Endothelial cell of umbilical vein (primary cell): ENCODE measurements at regions not wholly inside any gene's neighbourhood (a gene's known extent, or its start where the extent isn't known, plus 50 kb on each side); places are given as distances from the start of the nearest gene placed in this dataset.

Source experiments
- BruUV-seq: library from RNA; stranded (reverse); fragments of 400-500 nt; replicated peaks from 2 replicates; lab custom pipeline; 2021; lab: Mats Ljungman, UMichigan
- CTCF ChIA-PET: fragments of 300-600, 350-600 bp; sonication (Branson Sonifier 250); formaldehyde crosslinking; loops from one replicate; lab custom pipeline; 2021; ENCODE audit warnings: antibody characterized with exemption, inconsistent platforms; lab: Charles Lee
- POLR2A ChIA-PET: fragments of 300-600, 350-600 bp; sonication (Branson Sonifier 250); formaldehyde crosslinking; loops from one replicate; lab custom pipeline; 2021; ENCODE audit warnings: antibody characterized with exemption, inconsistent platforms; lab: Charles Lee
- DNase-seq: peaks from one replicate; pipeline ENCODE4 v3.0.0-alpha.2; 2011; ENCODE audit warnings: low read depth, low spot score
- FAIRE-seq: peaks from 2 replicates; lab custom pipeline; 2011; peaks lifted over from hg19 to GRCh38; lab: Jason Lieb, UNC
- H2AFZ ChIP-seq: 2 replicates; pipeline ENCODE4 v1.6.0; 2012; ENCODE audit warnings: low read depth, low read length, control low read depth, inconsistent platforms
- H3K27ac ChIP-seq: 2 replicates; pipeline ENCODE4 v1.5.1; 2011; ENCODE audit warnings: low read depth, mild to moderate bottlenecking, control low read depth, low read length, moderate library complexity; ENCODE audit not compliant: insufficient read depth
- H3K27me3 ChIP-seq, 2 experiments: 2 replicates each; pipeline versions ENCODE4 v1.6.0 to v1.6.1; 2011; ENCODE audit warnings: low read length in 2 of 2, mixed read lengths in 1 of 2; ENCODE audit not compliant: control insufficient read depth in 2 of 2, insufficient read depth in 2 of 2
- H3K36me3 ChIP-seq, 2 experiments: 2 replicates in 1 of 2; 3 replicates in 1 of 2; pipeline ENCODE4 v1.5.1; 2011; ENCODE audit warnings: low read length in 2 of 2, mild to moderate bottlenecking in 1 of 2, moderate library complexity in 1 of 2; ENCODE audit not compliant: control insufficient read depth in 2 of 2, insufficient read depth in 2 of 2; ENCODE audit errors: extremely low read depth in 1 of 2
- H3K4me1 ChIP-seq: 3 replicates; pipeline ENCODE4 v1.5.1; 2011; ENCODE audit warnings: mild to moderate bottlenecking, low read length; ENCODE audit not compliant: control insufficient read depth, insufficient read depth; ENCODE audit errors: extremely low read depth
- H3K4me2 ChIP-seq: 2 replicates; pipeline ENCODE4 v1.6.1; 2011; ENCODE audit warnings: low read length, control low read depth, mixed read lengths; ENCODE audit not compliant: insufficient read depth
- H3K4me3 ChIP-seq, 3 experiments: fragments of 200-600 bp in 1 of 3; sonication (generic), shearing (Covaris generic) in 1 of 3; replicated peaks in 1 of 3; 2 replicates each; pipeline ENCODE4 v1.5.1; 2011 to 2016; ENCODE audit warnings: control low read depth in 3 of 3, low read length in 3 of 3, mild to moderate bottlenecking in 2 of 3, inconsistent platforms in 1 of 3, low read depth in 1 of 3, moderate library complexity in 1 of 3; ENCODE audit not compliant: insufficient read depth in 1 of 3
- H3K79me2 ChIP-seq: 2 replicates; pipeline ENCODE4 v1.6.0; 2012; ENCODE audit warnings: low read length, inconsistent platforms; ENCODE audit not compliant: control insufficient read depth, insufficient read depth
- H3K9ac ChIP-seq: replicated peaks from 2 replicates; pipeline ENCODE3; 2011; ENCODE audit warnings: low read length, control low read depth; ENCODE audit not compliant: insufficient read depth; ENCODE audit errors: extremely low read depth
- H3K9me1 ChIP-seq: replicated peaks from 3 replicates; pipeline ENCODE4 v1.6.0; 2011; ENCODE audit warnings: mild to moderate bottlenecking, low read length; ENCODE audit not compliant: control insufficient read depth, insufficient read depth; ENCODE audit errors: extremely low read depth
- H3K9me3 ChIP-seq: replicated peaks from 2 replicates; pipeline ENCODE4 v1.5.1; 2012; ENCODE audit warnings: low read length, inconsistent platforms; ENCODE audit not compliant: control insufficient read depth, insufficient read depth
- H4K20me1 ChIP-seq: replicated peaks from 2 replicates; pipeline ENCODE3; 2011; ENCODE audit warnings: mild to moderate bottlenecking, low read length; ENCODE audit not compliant: control insufficient read depth, insufficient read depth; ENCODE audit errors: extremely low read depth
- EZH2 ChIP-seq: IDR thresholded peaks from 2 replicates; pipeline ENCODE4 v1.6.1; 2012; ENCODE audit warnings: borderline replicate concordance, low read depth, mild to moderate bottlenecking, moderate library complexity, low read length, inconsistent platforms; ENCODE audit not compliant: severe bottlenecking
- FOS ChIP-seq: IDR thresholded peaks from 2 replicates; pipeline ENCODE4 v1.6.1; 2011; ENCODE audit warnings: mild to moderate bottlenecking, low read length, moderate library complexity, borderline replicate concordance; ENCODE audit not compliant: insufficient read depth
- GATA2 ChIP-seq: IDR thresholded peaks from 2 replicates; pipeline ENCODE4 v1.7.0; 2011; ENCODE audit warnings: low read depth, mild to moderate bottlenecking, moderate library complexity, mixed read lengths, low read length; ENCODE audit not compliant: insufficient read length, insufficient read depth
- JUN ChIP-seq: IDR thresholded peaks from 2 replicates; pipeline ENCODE4 v1.6.1; 2011; ENCODE audit warnings: borderline replicate concordance, low read depth; ENCODE audit not compliant: insufficient read length, insufficient read depth
- MYC ChIP-seq: IDR thresholded peaks from one replicate; pipeline ENCODE4 v1.6.1; 2011; ENCODE audit warnings: mild to moderate bottlenecking, low read depth, low read length
- POLR2A ChIP-seq: IDR thresholded peaks from 2 replicates; pipeline ENCODE4 v1.6.1; 2012; ENCODE audit warnings: low read depth, mild to moderate bottlenecking, control low read depth, low read length
- POLR2AphosphoS5 ChIP-seq: IDR thresholded peaks from 2 replicates; pipeline ENCODE4 v1.6.1; 2012; ENCODE audit warnings: low read depth, mild to moderate bottlenecking, control low read depth, low read length, moderate library complexity; ENCODE audit not compliant: insufficient read depth
- dilution Hi-C: fragments of 300-500 bp; cut with MboI; formaldehyde crosslinking; loops from one replicate; pipeline ENCODE4 v1.15.0; 2019; ENCODE audit warnings: low sequenced_read_pairs; ENCODE audit not compliant: extremely low pct_ligation_motif_present
- intact Hi-C: fragments of 100-400 bp; cut with micrococcal nuclease; formaldehyde crosslinking; loops from one replicate; pipeline ENCODE4 v1.10.0; 2022
- TF ChIP-seq, protein P1 (sequence below), 2 donors: IDR thresholded peaks; 1 replicate in 1 of 2; 2 replicates in 1 of 2; pipeline ENCODE4 v1.5.1; 2011; ENCODE audit warnings: low read length in 2 of 2, mild to moderate bottlenecking in 2 of 2, moderate library complexity in 2 of 2, control low read depth in 1 of 2, inconsistent platforms in 1 of 2, low read depth in 1 of 2; ENCODE audit not compliant: insufficient read depth in 1 of 2; ENCODE audit errors: extremely low read depth in 1 of 2
- TF ChIP-seq, protein P2 (sequence below): IDR thresholded peaks from 2 replicates; pipeline ENCODE4 v1.6.1; 2011; ENCODE audit not compliant: insufficient read depth, insufficient read length

DNA sequence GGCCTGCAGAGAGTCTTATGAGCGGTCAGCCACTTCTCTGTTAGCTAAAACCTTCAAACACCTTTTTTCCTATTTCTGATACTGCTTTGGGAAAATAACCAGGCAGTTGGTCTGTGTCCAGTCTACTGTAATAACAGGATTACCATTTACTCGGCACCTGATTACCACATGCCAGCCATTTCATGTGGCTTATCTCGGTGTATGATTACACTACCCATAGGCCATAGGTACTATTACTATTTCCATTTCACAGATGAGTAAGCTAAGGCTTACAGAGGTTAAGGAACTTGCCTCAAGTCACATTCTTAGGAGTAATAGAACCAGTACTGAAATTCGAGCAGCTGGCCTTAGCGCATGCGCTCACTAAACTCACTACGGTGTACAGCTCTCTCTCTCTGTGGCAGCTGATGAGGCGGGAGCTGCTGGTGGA lies 147.2 kb upstream of the L3MBTL4 start:
- CTCF ChIA-PET: interaction anchor here (1.5 kb wide), 1 partner anchor 19 kb away, joined by 3 read pairs; no protein-coding TSS in a partner anchor
- Histone ChIP-seq H3K27me3 (peaks cover 2 to 4% of the 10 kb centered on the region in 2 experiments), H3K9me3 (no peaks in the 10 kb centered on the region), H3K9me1 (no peaks in the 10 kb centered on the region), H3K36me3 (no peaks in the 10 kb centered on the region), H2AFZ (no peak overlapping the region), H3K4me2 (no peak overlapping the region), H3K9ac (no peak overlapping the region), H4K20me1 (no peaks in the 10 kb centered on the region), H3K4me3 (no peak overlapping the region), H3K4me1 (no peaks in the 10 kb centered on the region), H3K27ac (no peak overlapping the region), H3K79me2 (no peaks in the 10 kb centered on the region)
- no TSS peak for BruUV-seq
- TF ChIP-seq GATA2 (no peak), JUN (no peak), POLR2A (no peak), FOS (no peak), EZH2 (no peak), POLR2AphosphoS5 (no peak), MYC (no peak)
- TF ChIP-seq, protein P1, sequence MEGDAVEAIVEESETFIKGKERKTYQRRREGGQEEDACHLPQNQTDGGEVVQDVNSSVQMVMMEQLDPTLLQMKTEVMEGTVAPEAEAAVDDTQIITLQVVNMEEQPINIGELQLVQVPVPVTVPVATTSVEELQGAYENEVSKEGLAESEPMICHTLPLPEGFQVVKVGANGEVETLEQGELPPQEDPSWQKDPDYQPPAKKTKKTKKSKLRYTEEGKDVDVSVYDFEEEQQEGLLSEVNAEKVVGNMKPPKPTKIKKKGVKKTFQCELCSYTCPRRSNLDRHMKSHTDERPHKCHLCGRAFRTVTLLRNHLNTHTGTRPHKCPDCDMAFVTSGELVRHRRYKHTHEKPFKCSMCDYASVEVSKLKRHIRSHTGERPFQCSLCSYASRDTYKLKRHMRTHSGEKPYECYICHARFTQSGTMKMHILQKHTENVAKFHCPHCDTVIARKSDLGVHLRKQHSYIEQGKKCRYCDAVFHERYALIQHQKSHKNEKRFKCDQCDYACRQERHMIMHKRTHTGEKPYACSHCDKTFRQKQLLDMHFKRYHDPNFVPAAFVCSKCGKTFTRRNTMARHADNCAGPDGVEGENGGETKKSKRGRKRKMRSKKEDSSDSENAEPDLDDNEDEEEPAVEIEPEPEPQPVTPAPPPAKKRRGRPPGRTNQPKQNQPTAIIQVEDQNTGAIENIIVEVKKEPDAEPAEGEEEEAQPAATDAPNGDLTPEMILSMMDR (IDR thresholded peaks at IDR 0.05; ENCODE audit: extremely low read depth in 1 of 2, insufficient read depth in 1 of 2, low read depth in 1 of 2, low read length in 2 of 2): no peak
- TF ChIP-seq, protein P2, sequence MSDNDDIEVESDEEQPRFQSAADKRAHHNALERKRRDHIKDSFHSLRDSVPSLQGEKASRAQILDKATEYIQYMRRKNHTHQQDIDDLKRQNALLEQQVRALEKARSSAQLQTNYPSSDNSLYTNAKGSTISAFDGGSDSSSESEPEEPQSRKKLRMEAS: no peak
- intact Hi-C loops (no loop called here), dilution Hi-C loops (no loop called here)
- no peak for DNase-seq
- POLR2A ChIA-PET: no interaction called here
- FAIRE-seq: no peak
